H1 (cell line): ENCODE measurements at regions not wholly inside any gene's neighbourhood (a gene's known extent, or its start where the extent isn't known, plus 50 kb on each side); places are given as distances from the start of the nearest gene placed in this dataset.

Experiments used
- CTCF ChIA-PET: fragments of 300-600 bp; sonication (Branson Sonifier 250); formaldehyde crosslinking; loops from one replicate; lab custom pipeline; 2021; ENCODE audit not compliant: partially characterized antibody; lab: Charles Lee
- POLR2A ChIA-PET: fragments of 300-600 bp; sonication (Branson Sonifier 250); formaldehyde crosslinking; loops from one replicate; lab custom pipeline; 2021; ENCODE audit warnings: inconsistent platforms; ENCODE audit not compliant: partially characterized antibody; lab: Charles Lee
- DNase-seq, 2 experiments: peaks; one replicate each; pipeline versions ENCODE4 v3.0.0 to v3.0.0-alpha.2; 2010 to 2022; ENCODE audit warnings: low spot score in 2 of 2, low read depth in 1 of 2, mixed read lengths in 1 of 2
- FAIRE-seq: peaks from 2 replicates; lab custom pipeline; 2011; peaks lifted over from hg19 to GRCh38; lab: Jason Lieb, UNC
- H2AFZ ChIP-seq: 2 replicates; pipeline ENCODE4 v1.8.1; 2012; ENCODE audit warnings: low read length, inconsistent platforms
- H2AK5ac ChIP-seq: 2 replicates; pipeline ENCODE4 v1.6.1; 2013; ENCODE audit warnings: low read depth, low read length
- H2BK120ac ChIP-seq: replicated peaks from 2 replicates; pipeline ENCODE3; 2013; ENCODE audit warnings: low read depth, low read length, inconsistent platforms
- H2BK12ac ChIP-seq: 2 replicates; pipeline ENCODE4 v1.6.1; 2013; ENCODE audit warnings: low read depth, low read length
- H2BK15ac ChIP-seq: 2 replicates; pipeline ENCODE4 v1.6.1; 2013; ENCODE audit warnings: low read length
- H2BK20ac ChIP-seq: 2 replicates; pipeline ENCODE4 v1.6.1; 2013; ENCODE audit warnings: low read length
- H2BK5ac ChIP-seq: 2 replicates; pipeline ENCODE4 v1.6.1; 2013; ENCODE audit warnings: low read depth, low read length
- H3K14ac ChIP-seq: 2 replicates; pipeline ENCODE4 v1.6.1; 2013; ENCODE audit warnings: inconsistent platforms; ENCODE audit not compliant: insufficient read length
- H3K18ac ChIP-seq: 2 replicates; pipeline ENCODE4 v1.6.1; 2013; ENCODE audit warnings: low read length; ENCODE audit errors: extremely low read depth
- H3K23ac ChIP-seq: 2 replicates; pipeline ENCODE4 v1.6.1; 2013; ENCODE audit warnings: inconsistent platforms; ENCODE audit not compliant: insufficient read length
- H3K23me2 ChIP-seq: 2 replicates; pipeline ENCODE4 v1.6.1; 2013; ENCODE audit warnings: low read depth, low read length
- H3K27ac ChIP-seq: 2 replicates; pipeline ENCODE4 v1.6.1; 2011; ENCODE audit warnings: low read depth, low read length, inconsistent platforms
- H3K27me3 ChIP-seq, 4 experiments: replicated peaks in 1 of 4; 1 replicate in 1 of 4; 2 replicates in 3 of 4; pipeline versions ENCODE4 v1.6.1 to v1.8.1; 2011 to 2013; ENCODE audit warnings: low read length in 3 of 4, mild to moderate bottlenecking in 3 of 4, inconsistent platforms in 2 of 4, mixed read lengths in 2 of 4, moderate library complexity in 1 of 4; ENCODE audit not compliant: control insufficient read depth in 3 of 4, insufficient read depth in 3 of 4; ENCODE audit errors: extremely low read depth in 1 of 4
- H3K36me3 ChIP-seq, 4 experiments: 2 replicates each; pipeline versions ENCODE4 v1.6.1 to v1.8.1; 2011 to 2013; ENCODE audit warnings: mild to moderate bottlenecking in 4 of 4, low read length in 3 of 4, moderate library complexity in 2 of 4, control low read depth in 1 of 4, inconsistent platforms in 1 of 4; ENCODE audit not compliant: insufficient read depth in 4 of 4, control insufficient read depth in 2 of 4
- H3K4ac ChIP-seq: replicated peaks from 2 replicates; pipeline ENCODE3; 2013; ENCODE audit warnings: low read length, low read depth, mixed read lengths, inconsistent platforms; ENCODE audit not compliant: insufficient read length
- H3K4me1 ChIP-seq, 4 experiments: replicated peaks in 1 of 4; 1 replicate in 1 of 4; 2 replicates in 3 of 4; pipeline versions ENCODE4 v1.6.1 to v1.8.1; 2011 to 2013; ENCODE audit warnings: low read length in 3 of 4, inconsistent platforms in 2 of 4, mixed read lengths in 1 of 4; ENCODE audit not compliant: insufficient read depth in 4 of 4, control insufficient read depth in 3 of 4
- H3K4me2 ChIP-seq, 2 experiments: 2 replicates each; pipeline versions ENCODE4 v1.6.1 to v1.8.1; 2011 to 2013; ENCODE audit warnings: low read depth in 2 of 2, low read length in 2 of 2, control low read depth in 1 of 2, inconsistent platforms in 1 of 2, mild to moderate bottlenecking in 1 of 2; ENCODE audit not compliant: insufficient read depth in 1 of 2
- H3K4me3 ChIP-seq, 4 experiments: fragments of 200-600, 300-600 bp in 1 of 4; sonication (generic), shearing (Covaris generic), sonication (Bioruptor Twin) in 1 of 4; 2 replicates each; pipeline versions ENCODE4 v1.5.1 to v1.8.1; 2011 to 2016; ENCODE audit warnings: low read length in 4 of 4, low read depth in 3 of 4, control low read depth in 2 of 4, inconsistent platforms in 2 of 4, mild to moderate bottlenecking in 2 of 4, mixed read lengths in 1 of 4, moderate library complexity in 1 of 4; ENCODE audit not compliant: insufficient read depth in 2 of 4; ENCODE audit errors: extremely low read depth in 1 of 4
- H3K56ac ChIP-seq: replicated peaks from 2 replicates; pipeline ENCODE3; 2013; ENCODE audit warnings: low read depth, mild to moderate bottlenecking, mixed read lengths, low read length, inconsistent platforms; ENCODE audit not compliant: insufficient read length
- H3K79me1 ChIP-seq: 2 replicates; pipeline ENCODE4 v1.6.1; 2013; ENCODE audit warnings: low read depth, low read length, control low read depth
- H3K79me2 ChIP-seq, 2 experiments: 2 replicates each; pipeline versions ENCODE4 v1.6.1 to v1.8.1; 2012 to 2013; ENCODE audit warnings: low read length in 2 of 2, mild to moderate bottlenecking in 2 of 2, inconsistent platforms in 1 of 2; ENCODE audit not compliant: insufficient read depth in 2 of 2, control insufficient read depth in 1 of 2
- H3K9ac ChIP-seq, 4 experiments: replicated peaks in 1 of 4; 1 replicate in 1 of 4; 2 replicates in 3 of 4; pipeline versions ENCODE4 v1.6.1 to v1.8.1; 2011 to 2013; ENCODE audit warnings: low read depth in 3 of 4, low read length in 3 of 4, control low read depth in 2 of 4, mild to moderate bottlenecking in 2 of 4, moderate library complexity in 2 of 4, inconsistent platforms in 1 of 4; ENCODE audit errors: extremely low read depth in 1 of 4
- H3K9me3 ChIP-seq, 2 experiments: 2 replicates each; pipeline versions ENCODE4 v1.6.1 to v1.8.1; 2012 to 2013; ENCODE audit warnings: mild to moderate bottlenecking in 2 of 2, moderate library complexity in 2 of 2, control low read depth in 1 of 2, inconsistent platforms in 1 of 2, low read depth in 1 of 2, low read length in 1 of 2, mixed read lengths in 1 of 2; ENCODE audit not compliant: insufficient read depth in 2 of 2
- H4K20me1 ChIP-seq, 2 experiments: replicated peaks in 1 of 2; 2 replicates each; pipeline versions ENCODE3 to v1.8.1; 2011 to 2013; ENCODE audit warnings: inconsistent platforms in 2 of 2, low read length in 2 of 2, mild to moderate bottlenecking in 1 of 2; ENCODE audit not compliant: insufficient read depth in 2 of 2, control insufficient read depth in 1 of 2
- H4K5ac ChIP-seq: 2 replicates; pipeline ENCODE4 v1.6.1; 2013; ENCODE audit warnings: low read length, low read depth, mixed read lengths, inconsistent platforms; ENCODE audit not compliant: insufficient read length
- H4K8ac ChIP-seq: 2 replicates; pipeline ENCODE4 v1.8.0; 2013; ENCODE audit warnings: mild to moderate bottlenecking, moderate library complexity, low read length, inconsistent platforms; ENCODE audit not compliant: insufficient read depth; ENCODE audit errors: extremely low read depth
- H4K91ac ChIP-seq: replicated peaks from 2 replicates; pipeline ENCODE3; 2013; ENCODE audit warnings: low read length, mixed read lengths, inconsistent platforms; ENCODE audit not compliant: insufficient read length
- BRCA1 ChIP-seq: IDR thresholded peaks from 2 replicates; pipeline ENCODE4 v1.6.1; 2012; ENCODE audit warnings: low read depth, low read length, improper control_type of control experiment
- CHD1 ChIP-seq: IDR thresholded peaks from 2 replicates; pipeline ENCODE4 v1.6.1; 2012; ENCODE audit warnings: low read depth, low read length, improper control_type of control experiment
- EGR1 ChIP-seq: IDR thresholded peaks from 2 replicates; pipeline ENCODE4 v1.6.1; 2011; ENCODE audit warnings: low read depth, low read length, borderline replicate concordance
- EP300 ChIP-seq, 2 experiments: IDR thresholded peaks; 1 replicate in 1 of 2; 2 replicates in 1 of 2; pipeline ENCODE4 v1.6.1; 2011 to 2012; ENCODE audit warnings: low read depth in 2 of 2, low read length in 2 of 2, mild to moderate bottlenecking in 2 of 2, borderline replicate concordance in 1 of 2, inconsistent platforms in 1 of 2, moderate library complexity in 1 of 2
- FOSL1 ChIP-seq: IDR thresholded peaks from 2 replicates; pipeline ENCODE4 v1.6.1; 2011; ENCODE audit warnings: mild to moderate bottlenecking, low read depth, low read length, moderate library complexity; ENCODE audit not compliant: insufficient read depth
- POLR2AphosphoS5 ChIP-seq: IDR thresholded peaks from 2 replicates; pipeline ENCODE4 v1.6.1; 2011; ENCODE audit warnings: low read depth, low read length
- RFX5 ChIP-seq: IDR thresholded peaks from 2 replicates; pipeline ENCODE4 v1.6.1; 2011; ENCODE audit warnings: low read depth, low read length, improper control_type of control experiment, borderline replicate concordance
- RXRA ChIP-seq: IDR thresholded peaks from 2 replicates; pipeline ENCODE4 v1.6.1; 2011; ENCODE audit warnings: low read depth, mild to moderate bottlenecking, low read length, moderate library complexity; ENCODE audit not compliant: insufficient read depth
- SAP30 ChIP-seq: fragments of 300-600 bp; sonication (generic); IDR thresholded peaks from 2 replicates; pipeline ENCODE4 v1.7.1; 2012; ENCODE audit warnings: low read length, moderate library complexity, mild to moderate bottlenecking, inconsistent platforms; ENCODE audit not compliant: insufficient read depth, insufficient replicate concordance
- SRF ChIP-seq: IDR thresholded peaks from 2 replicates; pipeline ENCODE4 v1.6.1; 2011; ENCODE audit warnings: mild to moderate bottlenecking, low read depth, low read length, moderate library complexity
- SUZ12 ChIP-seq: fragments of 200-600 bp; sonication (generic); IDR thresholded peaks from 2 replicates; pipeline ENCODE4 v1.6.1; 2012; ENCODE audit warnings: mild to moderate bottlenecking, inconsistent platforms, low read length, moderate library complexity, mixed read lengths
- TEAD4 ChIP-seq: IDR thresholded peaks from 2 replicates; pipeline ENCODE4 v1.6.1; 2012; ENCODE audit warnings: low read depth, low read length, inconsistent platforms, mixed read lengths
- WGBS, 2 experiments: shearing (Covaris generic) in 1 of 2; methylation state at CpG; one replicate each; pipeline versions ENCODE4 v1.1.6 to v1.1.7; 2013 to 2015; ENCODE audit warnings: low lambda C conversion rate in 2 of 2, mixed read lengths in 2 of 2, inconsistent platforms in 1 of 2, low coverage in 1 of 2, missing lambda C conversion rate in 1 of 2; ENCODE audit not compliant: insufficient replicate concordance in 2 of 2, insufficient coverage in 1 of 2, insufficient read length in 1 of 2; ENCODE audit errors: extremely low coverage in 1 of 2, missing lambda C conversion rate in 1 of 2; 5-methylcytosine and 5-hydroxymethylcytosine counted together
- TF ChIP-seq, protein P1 (sequence below): IDR thresholded peaks from 2 replicates; pipeline ENCODE4 v1.6.1; 2012; ENCODE audit warnings: low read length, inconsistent platforms

DNA sequence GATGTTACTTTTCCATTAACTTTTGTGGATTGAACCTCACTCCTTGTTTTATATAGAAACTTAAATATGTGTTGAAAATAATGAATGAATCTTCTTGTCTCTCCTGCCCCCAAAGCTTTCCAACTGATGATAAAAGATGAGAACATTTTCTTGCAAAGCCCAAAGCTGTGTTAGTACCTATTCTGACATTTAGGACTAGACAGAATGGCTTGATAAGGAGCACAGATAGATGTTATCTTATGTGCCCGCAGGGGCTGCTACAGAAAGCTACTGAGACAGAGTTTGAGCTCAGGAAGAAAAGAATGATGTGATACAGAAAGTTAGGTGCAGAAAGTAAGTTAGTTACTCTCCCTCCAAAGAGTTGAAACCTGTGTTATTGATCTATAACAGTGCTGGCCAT, 109.4 kb upstream of the ATP11B start:
- Histone ChIP-seq H2BK120ac (no peak overlapping the region), H3K18ac (no peak overlapping the region), H3K79me2 (no peaks in the 10 kb centered on the region), H3K4me2 (no peak overlapping the region), H3K56ac (no peak overlapping the region), H2BK15ac (no peak overlapping the region), H3K27me3 (no peaks in the 10 kb centered on the region; a peak in 1 of 7 replicates), H3K9me3 (no peaks in the 10 kb centered on the region), H4K91ac (no peak overlapping the region), H3K23me2 (peaks cover 3% of the 10 kb centered on the region; the same call in 1 of the 2 replicates), H4K20me1 (no peaks in the 10 kb centered on the region), H3K79me1 (no peaks in the 10 kb centered on the region), H4K5ac (no peak overlapping the region), H3K9ac (no peak overlapping the region), H2BK12ac (no peak overlapping the region), H3K4ac (no peak overlapping the region), H2AK5ac (no peak overlapping the region), H4K8ac (no peak overlapping the region), H2BK20ac (no peak overlapping the region), H3K36me3 (no peaks in the 10 kb centered on the region), H2AFZ (no peak overlapping the region), H3K14ac (no peak overlapping the region), H3K4me1 (0 out of 7 replicates have a peak, but pooled peaks cover 0 to 6% (median 0%) of the 10 kb centered on the region in 4 experiments), H2BK5ac (no peak overlapping the region), H3K4me3 (no peak overlapping the region), H3K23ac (no peak overlapping the region), H3K27ac (no peak overlapping the region)
- 62% methylated on average over 1 of the region's 1 CpG; no CpG with 5 or more reads in 1 of the 2 experiments for WGBS, 2 experiments
- TF ChIP-seq EGR1 (no peak), FOSL1 (no peak), POLR2AphosphoS5 (no peak), BRCA1 (no peak), RFX5 (no peak), SAP30 (no peak), CHD1 (no peak), RXRA (no peak), TEAD4 (no peak), SRF (no peak), EP300 (IDR thresholded peaks at IDR 0.05; ENCODE audit: borderline replicate concordance in 1 of 2, low read depth in 2 of 2, low read length in 2 of 2) (no peak), SUZ12 (no peak)
- TF ChIP-seq, protein P1, sequence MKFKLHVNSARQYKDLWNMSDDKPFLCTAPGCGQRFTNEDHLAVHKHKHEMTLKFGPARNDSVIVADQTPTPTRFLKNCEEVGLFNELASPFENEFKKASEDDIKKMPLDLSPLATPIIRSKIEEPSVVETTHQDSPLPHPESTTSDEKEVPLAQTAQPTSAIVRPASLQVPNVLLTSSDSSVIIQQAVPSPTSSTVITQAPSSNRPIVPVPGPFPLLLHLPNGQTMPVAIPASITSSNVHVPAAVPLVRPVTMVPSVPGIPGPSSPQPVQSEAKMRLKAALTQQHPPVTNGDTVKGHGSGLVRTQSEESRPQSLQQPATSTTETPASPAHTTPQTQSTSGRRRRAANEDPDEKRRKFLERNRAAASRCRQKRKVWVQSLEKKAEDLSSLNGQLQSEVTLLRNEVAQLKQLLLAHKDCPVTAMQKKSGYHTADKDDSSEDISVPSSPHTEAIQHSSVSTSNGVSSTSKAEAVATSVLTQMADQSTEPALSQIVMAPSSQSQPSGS: no peak
- ChIA-PET POLR2A (no interaction called here), CTCF (interaction anchor here (0.6 to 3.6 kb wide), 26 partner anchors 8 to 1474 kb away, joined by 3 to 17 read pairs (median 4); no protein-coding TSS in a partner anchor)
- DNase-seq: no peak
- no peak for FAIRE-seq
